OCI-LY3 (cell line): ENCODE measurements at regions not wholly inside any gene's neighbourhood (a gene's known extent, or its start where the extent isn't known, plus 50 kb on each side); places are given as distances from the start of the nearest gene placed in this dataset.

Experiments
- CTCF ChIP-seq: fragments of 200-600, 300-600 bp; sonication (generic); IDR thresholded peaks from 2 replicates; pipeline ENCODE4 v1.5.1; 2014; ENCODE audit warnings: antibody characterized with exemption, low read length, low read depth
- EZH2phosphoT487 ChIP-seq: fragments of 200-600 bp; shearing (Covaris generic); IDR thresholded peaks from 2 replicates; pipeline ENCODE4 v1.6.1; 2018; ENCODE audit warnings: antibody characterized with exemption, mixed run types, low read depth

- no peak for TF ChIP-seq CTCF
- TF ChIP-seq EZH2phosphoT487 = no peak
Observed at GRCh38 chr9:95740217-95741004, 135.1 kb upstream of the ERCC6L2 start.
